ENCODE measurements at regions not wholly inside any gene's neighbourhood (a gene's known extent, or its start where the extent isn't known, plus 50 kb on each side); places are given as distances from the start of the nearest gene placed in this dataset.

GRCh38 chr17:22718689-22719088 is 1026.4 kb downstream of the KCNJ18 start:
- TF ChIP-seq CTCF (IDR thresholded peaks at IDR 0.05; ENCODE audit: insufficient read depth, low read length, poor library complexity, severe bottlenecking) (no peak), EZH2phosphoT487 (conservative IDR thresholded peaks at IDR 0.05; ENCODE audit: low read length) (no peak)
